NCI-H345 treated with DMSO at 0.1 percent for 48 hours (cell line): ENCODE measurements at regions not wholly inside any gene's neighbourhood (a gene's known extent, or its start where the extent isn't known, plus 50 kb on each side); places are given as distances from the start of the nearest gene placed in this dataset.
"Not testable (repeated sequence)": the region's sequence is repeated elsewhere in the genome, so short reads cannot be mapped to it uniquely, and the experiment has no call there.

Experiments used
- DNase-seq: peaks from one replicate; lab custom pipeline; 2025; ENCODE audit not compliant: unreplicated experiment; lab: John Stamatoyannopoulos, UW

GRCh38 chrX:13518126-13518525 is 51.3 kb upstream of the EGFL6 start:
- DNase-seq, result no peak

- no peak for DNase-seq
These were observed 54.0 kb upstream of the EGFL6 start for GRCh38 chrX:13515211-13515930.

- no peak for DNase-seq
These were observed 57.5 kb upstream of the EGFL6 start for GRCh38 chrX:13511944-13512330.

GRCh38 chrX:13511241-13511943 is 58.0 kb upstream of the EGFL6 start:
- no peak for DNase-seq

GRCh38 chrX:13507893-13508292 is 61.5 kb upstream of the EGFL6 start:
- DNase-seq, result no peak

- no peak for DNase-seq
These were observed 62.8 kb upstream of the EGFL6 start for GRCh38 chrX:13506574-13506973.

GRCh38 chrX:13502590-13502989 is 66.8 kb upstream of the EGFL6 start:
- no peak for DNase-seq

- no peak for DNase-seq
These were observed 69.7 kb upstream of the EGFL6 start for GRCh38 chrX:13499736-13500135.

- DNase-seq, result peak; percentile 27
These were observed 71.2 kb upstream of the EGFL6 start for GRCh38 chrX:13498238-13498637.

GRCh38 chrX:13495232-13495631 is 74.2 kb upstream of the EGFL6 start:
- peak; percentile 66 for DNase-seq

- DNase-seq, result no peak
These were observed 74.8 kb upstream of the EGFL6 start for GRCh38 chrX:13494562-13494961.

GRCh38 chrX:13493659-13494058 is 75.7 kb upstream of the EGFL6 start:
- no peak for DNase-seq

- DNase-seq, result no peak
These were observed 77.1 kb upstream of the EGFL6 start for GRCh38 chrX:13492286-13492685.

- DNase-seq, result no peak
These were observed 78.3 kb upstream of the EGFL6 start for GRCh38 chrX:13491061-13491460.

- no peak for DNase-seq
These were observed 79.9 kb upstream of the EGFL6 start for GRCh38 chrX:13489454-13489853.

- peak; percentile 21 for DNase-seq
These were observed 81.5 kb upstream of the EGFL6 start for GRCh38 chrX:13487731-13488505.

GRCh38 chrX:13485167-13485566 is 84.2 kb upstream of the EGFL6 start:
- no peak for DNase-seq

- DNase-seq, result no peak
These were observed 85.6 kb upstream of the EGFL6 start for GRCh38 chrX:13483773-13484172.

- no peak for DNase-seq
These were observed 86.5 kb upstream of the EGFL6 start for GRCh38 chrX:13482746-13483541.

GRCh38 chrX:13480780-13481179 is 88.6 kb upstream of the EGFL6 start:
- DNase-seq, result not testable (repeated sequence)

- no peak for DNase-seq
These were observed 90.0 kb upstream of the EGFL6 start for GRCh38 chrX:13479452-13479813.
